OCI-LY7 (cell line): ENCODE measurements at regions not wholly inside any gene's neighbourhood (a gene's known extent, or its start where the extent isn't known, plus 50 kb on each side); places are given as distances from the start of the nearest gene placed in this dataset.

ENCODE experiments used
- BruUV-seq: library from RNA; stranded (reverse); fragments of 400-500 nt; replicated peaks from 2 replicates; lab custom pipeline; 2021; lab: Mats Ljungman, UMichigan
- CTCF ChIA-PET: fragments of 300-600 bp; sonication (Branson Sonifier 250); formaldehyde crosslinking; loops from one replicate; lab custom pipeline; 2022; ENCODE audit warnings: antibody characterized with exemption; ENCODE audit not compliant: unreplicated experiment; lab: Charles Lee
- POLR2A ChIA-PET: fragments of 300-600 bp; sonication (Branson Sonifier 250); formaldehyde crosslinking; loops from one replicate; lab custom pipeline; 2022; ENCODE audit warnings: antibody characterized with exemption; lab: Charles Lee
- DNase-seq: peaks from one replicate; pipeline ENCODE4 v3.0.0-alpha.2; 2015; ENCODE audit warnings: low spot score
- H2AFZ ChIP-seq: fragments of 200-600 bp; sonication (generic), shearing (Covaris generic); 2 replicates; pipeline ENCODE4 v1.6.1; 2014; ENCODE audit warnings: mild to moderate bottlenecking, antibody characterized with exemption, low read length, moderate library complexity
- H3K27ac ChIP-seq: fragments of 200-600 bp; sonication (generic); 2 replicates; pipeline ENCODE4 v1.5.1; 2014; ENCODE audit warnings: mixed run types, low read depth, mild to moderate bottlenecking, moderate library complexity, low read length, inconsistent platforms; ENCODE audit not compliant: poor library complexity, severe bottlenecking
- H3K36me3 ChIP-seq: fragments of 200-600 bp; sonication (generic); 2 replicates; pipeline ENCODE4 v1.6.1; 2014; ENCODE audit warnings: mild to moderate bottlenecking, antibody characterized with exemption, low read length, moderate library complexity, mixed read lengths; ENCODE audit not compliant: insufficient read depth
- H3K4me1 ChIP-seq: fragments of 200-600 bp; sonication (generic); 2 replicates; pipeline ENCODE4 v1.5.1; 2014; ENCODE audit warnings: mild to moderate bottlenecking, low read length; ENCODE audit not compliant: insufficient read depth, poor library complexity, severe bottlenecking
- H3K4me2 ChIP-seq: fragments of 200-600 bp; sonication (generic); 2 replicates; pipeline ENCODE4 v1.6.1; 2014; ENCODE audit warnings: mild to moderate bottlenecking, low read length
- H3K4me3 ChIP-seq: fragments of 200-600 bp; sonication (generic); 2 replicates; pipeline ENCODE4 v1.5.1; 2014; ENCODE audit warnings: mild to moderate bottlenecking, low read depth, low read length; ENCODE audit not compliant: poor library complexity, severe bottlenecking
- H3K79me2 ChIP-seq: fragments of 200-600 bp; sonication (generic); 2 replicates; pipeline ENCODE4 v1.6.1; 2016; ENCODE audit warnings: low read depth, mild to moderate bottlenecking, low read length, moderate library complexity, mixed read lengths; ENCODE audit not compliant: insufficient read depth
- H3K9me2 ChIP-seq: fragments of 200-600 bp; sonication (generic); 2 replicates; pipeline ENCODE4 v1.6.1; 2016; ENCODE audit warnings: mild to moderate bottlenecking, low read length, mixed read lengths; ENCODE audit not compliant: insufficient read depth
- H3K9me3 ChIP-seq: fragments of 200-600 bp; sonication (generic); 2 replicates; pipeline ENCODE4 v1.6.1; 2014; ENCODE audit warnings: mild to moderate bottlenecking, mixed run types, low read length, mixed read lengths
- H4K20me1 ChIP-seq: fragments of 200-600 bp; sonication (generic); 2 replicates; pipeline ENCODE4 v1.6.1; 2014; ENCODE audit warnings: mild to moderate bottlenecking, antibody characterized with exemption, low read length, moderate library complexity, mixed read lengths; ENCODE audit not compliant: insufficient read depth
- EZH2phosphoT487 ChIP-seq: fragments of 200-600 bp; sonication (generic); IDR thresholded peaks from 2 replicates; pipeline ENCODE4 v1.6.1; 2018; ENCODE audit warnings: low read depth, borderline replicate concordance, mild to moderate bottlenecking, mixed run types, antibody characterized with exemption, low read length, moderate library complexity, mixed read lengths
- intact Hi-C: fragments of 100-400 bp; cut with micrococcal nuclease; formaldehyde crosslinking; loops from one replicate; pipeline ENCODE4 v1.10.0; 2022; ENCODE audit not compliant: unreplicated experiment
- TF ChIP-seq, protein P1 (sequence below): fragments of 200-600 bp; sonication (generic); conservative IDR thresholded peaks from 2 replicates; pipeline ENCODE4 v1.5.1; 2014; ENCODE audit warnings: mild to moderate bottlenecking, antibody characterized with exemption, low read length, moderate library complexity, mixed read lengths

DNA sequence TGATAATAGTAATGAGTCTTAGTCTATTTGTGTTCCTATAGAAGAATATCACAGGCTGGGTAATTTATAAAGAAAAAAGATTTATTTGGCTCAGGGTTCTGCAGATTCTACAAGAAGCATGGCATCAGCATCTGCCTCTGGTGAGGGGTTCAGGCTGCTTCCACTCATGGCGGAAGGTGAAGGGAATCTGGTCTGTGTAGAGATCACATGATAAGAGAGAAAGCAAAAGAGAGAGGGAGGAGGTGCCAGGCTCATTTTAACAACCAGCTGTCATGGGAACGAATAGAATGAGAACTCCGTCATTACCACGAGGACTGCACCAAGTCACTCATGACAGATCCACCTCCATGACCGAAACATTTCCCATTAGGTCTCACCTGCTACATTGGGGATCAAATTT lies 664.0 kb upstream of the SGO1 start:
- no peaks in the 10 kb centered on the region for H4K20me1 ChIP-seq
- H3K9me2 ChIP-seq: no peaks in the 10 kb centered on the region
- peak overlapping the region; percentile 69; the same call in 1 of the 2 replicates for H3K4me2 ChIP-seq
- peak overlapping the region; percentile 97 for H3K27ac ChIP-seq
- no peak for DNase-seq
- peaks cover 4% of the 10 kb centered on the region; the same call in 1 of the 2 replicates for H3K36me3 ChIP-seq
- H3K9me3 ChIP-seq: no peaks in the 10 kb centered on the region
- intact Hi-C loops: no loop called here
- H3K4me1 ChIP-seq: peaks cover 63% of the 10 kb centered on the region
- ChIA-PET POLR2A (no interaction called here), CTCF (no interaction called here)
- H3K79me2 ChIP-seq: no peaks in the 10 kb centered on the region
- no TSS peak for BruUV-seq
- TF ChIP-seq, protein P1, sequence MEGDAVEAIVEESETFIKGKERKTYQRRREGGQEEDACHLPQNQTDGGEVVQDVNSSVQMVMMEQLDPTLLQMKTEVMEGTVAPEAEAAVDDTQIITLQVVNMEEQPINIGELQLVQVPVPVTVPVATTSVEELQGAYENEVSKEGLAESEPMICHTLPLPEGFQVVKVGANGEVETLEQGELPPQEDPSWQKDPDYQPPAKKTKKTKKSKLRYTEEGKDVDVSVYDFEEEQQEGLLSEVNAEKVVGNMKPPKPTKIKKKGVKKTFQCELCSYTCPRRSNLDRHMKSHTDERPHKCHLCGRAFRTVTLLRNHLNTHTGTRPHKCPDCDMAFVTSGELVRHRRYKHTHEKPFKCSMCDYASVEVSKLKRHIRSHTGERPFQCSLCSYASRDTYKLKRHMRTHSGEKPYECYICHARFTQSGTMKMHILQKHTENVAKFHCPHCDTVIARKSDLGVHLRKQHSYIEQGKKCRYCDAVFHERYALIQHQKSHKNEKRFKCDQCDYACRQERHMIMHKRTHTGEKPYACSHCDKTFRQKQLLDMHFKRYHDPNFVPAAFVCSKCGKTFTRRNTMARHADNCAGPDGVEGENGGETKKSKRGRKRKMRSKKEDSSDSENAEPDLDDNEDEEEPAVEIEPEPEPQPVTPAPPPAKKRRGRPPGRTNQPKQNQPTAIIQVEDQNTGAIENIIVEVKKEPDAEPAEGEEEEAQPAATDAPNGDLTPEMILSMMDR: no peak
- TF ChIP-seq EZH2phosphoT487: no peak
- H2AFZ ChIP-seq: peak overlapping the region; percentile 75
- H3K4me3 ChIP-seq: no peak overlapping the region

DNA sequence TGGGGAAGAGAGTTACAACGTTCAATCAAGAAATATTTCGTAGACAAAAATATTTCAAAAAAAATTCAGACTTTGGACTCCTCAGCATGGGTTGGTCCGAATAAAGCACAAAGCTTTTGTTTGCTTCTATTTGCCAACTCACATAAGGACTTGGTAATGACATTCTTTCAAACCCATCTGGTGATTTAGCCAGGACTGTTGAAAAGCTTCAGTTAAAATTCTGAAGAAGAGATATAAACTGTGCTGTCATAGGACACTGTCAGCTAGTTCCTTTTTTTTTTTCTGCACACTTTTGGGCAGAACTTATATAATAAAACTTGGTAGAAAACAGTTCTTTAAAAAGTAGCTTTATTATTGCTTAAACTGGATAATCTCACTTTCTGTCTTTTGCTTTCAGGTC lies 660.8 kb upstream of the SGO1 start:
- ChIA-PET CTCF (no interaction called here), POLR2A (interaction anchor here (0.6 to 1.3 kb wide), 6 partner anchors 11 to 631 kb away, joined by 3 to 5 read pairs (median 3); no protein-coding TSS in a partner anchor)
- no TSS peak for BruUV-seq
- Histone ChIP-seq H3K4me2 (peak overlapping the region; percentile 6; the same call in 1 of the 2 replicates), H4K20me1 (no peaks in the 10 kb centered on the region), H3K36me3 (peaks cover 4% of the 10 kb centered on the region; the same call in 1 of the 2 replicates), H3K27ac (peak overlapping the region; percentile 97), H3K9me2 (no peaks in the 10 kb centered on the region), H3K9me3 (no peaks in the 10 kb centered on the region), H3K4me3 (no peak overlapping the region), H2AFZ (peak overlapping the region; percentile 75; the same call in 1 of the 2 replicates), H3K4me1 (peaks cover 91% of the 10 kb centered on the region), H3K79me2 (no peaks in the 10 kb centered on the region)
- intact Hi-C loops: no loop called here
- TF ChIP-seq EZH2phosphoT487: no peak
- TF ChIP-seq, protein P1: no peak
- no peak for DNase-seq

DNA sequence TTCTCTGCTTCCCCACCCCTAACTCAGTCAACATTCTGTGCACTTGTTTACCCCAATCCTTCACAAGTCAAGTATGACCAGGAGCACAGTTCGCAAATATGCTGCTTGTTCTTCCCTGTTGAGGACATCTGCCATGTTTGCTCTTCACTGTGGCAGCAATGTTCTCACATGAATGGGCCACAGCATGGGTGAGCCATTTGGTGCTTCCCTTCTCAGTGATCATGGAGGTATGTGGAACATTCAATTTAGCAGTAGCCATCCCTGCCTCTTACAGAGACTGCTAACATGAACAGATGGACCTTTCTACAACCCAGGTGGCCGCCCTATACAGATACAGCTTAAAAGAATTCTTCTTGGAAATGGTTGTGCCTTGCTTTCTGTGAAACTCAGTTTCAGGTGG lies 660.1 kb upstream of the SGO1 start:
- H3K4me1 ChIP-seq: peaks cover 96% of the 10 kb centered on the region
- TF ChIP-seq, protein P1: no peak
- TF ChIP-seq EZH2phosphoT487: no peak
- H4K20me1 ChIP-seq: no peaks in the 10 kb centered on the region
- H3K4me3 ChIP-seq: no peak overlapping the region
- peaks cover 4% of the 10 kb centered on the region; the same call in 1 of the 2 replicates for H3K36me3 ChIP-seq
- POLR2A ChIA-PET: interaction anchor here (0.7 kb wide), 1 partner anchor 103 kb away, joined by 3 read pairs; no protein-coding TSS in a partner anchor
- no peak for DNase-seq
- no peak overlapping the region for H3K4me2 ChIP-seq
- no peaks in the 10 kb centered on the region for H3K9me2 ChIP-seq
- H3K27ac ChIP-seq: no peak overlapping the region
- intact Hi-C loops: no loop called here
- no TSS peak for BruUV-seq
- no peaks in the 10 kb centered on the region for H3K9me3 ChIP-seq
- CTCF ChIA-PET: no interaction called here
- H2AFZ ChIP-seq: peak overlapping the region; percentile 75; the same call in 1 of the 2 replicates
- no peaks in the 10 kb centered on the region for H3K79me2 ChIP-seq
